SK-N-DZ (cell line): ENCODE measurements at regions not wholly inside any gene's neighbourhood (a gene's known extent, or its start where the extent isn't known, plus 50 kb on each side); places are given as distances from the start of the nearest gene placed in this dataset.
"Not testable (repeated sequence)": the region's sequence is repeated elsewhere in the genome, so short reads cannot be mapped to it uniquely, and the experiment has no call there.

Experiments used
- DNase-seq: peaks from one replicate; pipeline ENCODE4 v3.0.0-alpha.2; 2015; ENCODE audit warnings: low spot score

- DNase-seq, result no peak
Observed at GRCh38 chr13:78145276-78145675, 226.6 kb upstream of the EDNRB start.

DNA sequence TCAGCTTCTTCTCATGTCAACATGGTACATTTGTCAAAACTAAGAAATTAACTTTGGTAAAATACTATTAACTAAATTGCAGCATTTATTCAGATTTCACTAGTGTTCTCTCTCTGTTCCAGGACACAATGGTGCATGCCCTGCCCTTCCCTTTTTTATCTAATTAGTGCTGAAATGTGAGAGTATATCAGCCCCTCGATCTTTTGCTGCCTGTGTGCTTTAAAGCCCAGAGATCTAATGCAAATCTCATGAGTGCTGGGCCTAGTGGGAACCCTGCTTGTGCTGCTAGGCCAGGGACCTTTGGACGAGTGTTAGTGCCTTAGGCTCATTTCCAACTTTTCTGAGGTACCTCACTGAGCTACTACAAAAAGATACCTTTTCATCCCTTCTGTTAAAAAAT, 221.1 kb upstream of the EDNRB start:
- DNase-seq, result peak; percentile 80

GRCh38 chr13:78138756-78139155, 220.1 kb upstream of the EDNRB start:
- DNase-seq, result no peak

DNA sequence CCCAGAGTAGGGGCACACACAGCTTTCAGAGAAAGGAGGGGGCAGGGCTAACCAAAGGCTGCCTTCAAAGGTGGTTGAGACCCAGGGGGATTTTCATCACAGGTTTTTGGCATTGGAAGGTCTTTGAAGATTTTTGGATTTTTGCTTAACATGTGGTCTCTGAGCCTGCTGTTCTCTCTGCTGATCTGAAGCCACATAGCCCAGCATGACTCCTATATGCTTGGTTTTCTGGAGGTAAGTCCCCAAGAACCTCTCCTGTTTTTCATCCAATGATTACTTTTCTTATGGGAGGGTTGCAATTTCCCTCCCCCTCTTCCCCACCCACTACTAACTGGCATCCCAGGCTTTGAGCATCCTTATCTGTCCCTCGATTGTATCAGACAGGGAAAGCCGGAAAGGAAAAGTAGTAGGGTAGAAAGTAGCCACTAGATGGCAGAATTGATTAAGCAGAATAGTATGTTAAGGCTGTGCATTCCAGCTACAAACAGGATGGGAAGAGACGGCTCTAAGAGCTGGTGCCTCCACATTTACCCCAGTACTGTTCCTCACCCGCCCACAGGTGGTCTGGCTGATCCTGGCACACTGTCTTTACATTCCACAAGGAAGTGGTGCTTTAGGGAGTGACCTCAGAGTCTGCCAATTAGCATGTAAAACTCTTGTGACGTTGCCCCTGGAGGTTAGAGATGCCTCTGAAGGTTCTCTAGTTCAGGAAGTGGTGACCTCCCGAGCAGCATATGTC, 218.9 kb upstream of the EDNRB start:
- DNase-seq, result peak; percentile 85

DNA sequence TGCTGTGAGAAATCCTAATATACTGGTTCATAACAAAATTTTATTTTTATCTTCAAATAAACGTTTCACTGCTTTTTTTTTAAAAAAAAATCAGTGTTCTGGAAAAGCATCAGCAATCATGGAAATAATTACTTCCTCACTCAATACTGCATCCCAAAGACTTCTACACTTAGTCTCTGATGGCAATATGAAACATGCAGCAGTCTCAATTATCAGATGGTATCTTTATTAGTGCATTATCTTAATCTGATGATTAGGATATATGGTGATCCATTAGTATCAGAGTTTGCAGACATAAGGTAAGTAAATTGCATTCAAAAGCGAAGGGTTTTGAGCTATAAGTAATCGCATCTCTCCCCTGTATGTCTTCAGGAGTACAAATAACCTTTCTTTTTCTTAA, 218.3 kb upstream of the EDNRB start:
- DNase-seq, result no peak

DNA sequence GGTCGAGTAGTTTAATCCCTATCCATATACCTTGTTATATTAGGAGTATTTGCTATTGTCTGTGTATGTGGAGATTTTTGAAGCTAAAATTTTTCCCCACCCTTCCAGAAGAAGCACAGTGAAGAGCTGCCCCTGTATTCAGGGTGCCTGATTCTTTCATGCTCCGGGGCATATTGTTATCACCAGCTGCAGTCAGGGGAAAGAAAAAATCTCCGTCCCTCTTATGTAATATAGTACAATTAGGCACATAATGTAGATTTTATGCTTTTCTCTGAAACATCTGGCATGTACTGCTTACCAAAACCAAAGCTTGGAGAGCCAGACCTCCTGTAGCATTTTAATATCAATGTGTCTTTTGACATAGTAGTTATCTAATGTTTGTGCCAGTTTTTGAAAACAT, 214.9 kb upstream of the EDNRB start:
- no peak for DNase-seq

GRCh38 chr13:78131811-78132210, 213.2 kb upstream of the EDNRB start:
- no peak for DNase-seq

DNA sequence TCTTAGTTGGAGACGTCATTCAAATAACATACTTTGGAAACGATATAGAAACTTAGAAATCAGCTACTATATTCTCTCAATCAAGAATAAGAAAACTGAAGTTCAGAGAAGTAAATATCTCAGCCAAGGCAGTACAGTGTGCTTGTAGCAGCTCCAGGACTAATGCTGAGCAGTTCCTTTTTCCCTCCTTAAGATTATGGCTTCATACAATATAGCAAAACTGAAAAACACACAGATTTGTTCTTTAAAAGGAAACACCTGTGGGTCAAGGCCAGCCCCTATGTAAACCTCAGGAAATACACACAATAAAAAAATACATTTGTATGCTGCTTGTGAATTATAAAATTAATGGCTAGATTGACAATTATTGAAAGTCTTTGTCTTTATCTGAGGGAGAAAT, 212.7 kb upstream of the EDNRB start:
- DNase-seq, result no peak

DNA sequence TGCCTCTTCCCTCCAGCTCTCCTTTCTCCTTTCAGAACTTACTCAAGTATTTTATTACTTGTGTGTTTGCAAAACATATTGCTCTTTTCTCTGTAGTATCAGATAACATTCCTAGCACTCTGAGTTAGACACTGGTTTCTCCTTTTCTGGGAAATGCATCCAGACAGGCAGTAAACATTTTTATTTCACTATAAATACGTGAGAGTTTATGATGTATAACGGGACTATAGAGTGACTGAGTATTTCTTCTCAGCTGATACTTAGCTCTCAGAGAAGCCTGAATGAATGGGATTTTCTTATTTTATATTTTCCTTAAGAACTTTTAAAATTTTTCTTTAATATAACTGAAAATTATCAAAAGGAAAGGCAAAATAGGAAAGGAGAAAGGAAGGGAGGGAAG, 211.2 kb upstream of the EDNRB start:
- DNase-seq, result no peak

- DNase-seq, result no peak
Observed at GRCh38 chr13:78129359-78129758, 210.7 kb upstream of the EDNRB start.

DNA sequence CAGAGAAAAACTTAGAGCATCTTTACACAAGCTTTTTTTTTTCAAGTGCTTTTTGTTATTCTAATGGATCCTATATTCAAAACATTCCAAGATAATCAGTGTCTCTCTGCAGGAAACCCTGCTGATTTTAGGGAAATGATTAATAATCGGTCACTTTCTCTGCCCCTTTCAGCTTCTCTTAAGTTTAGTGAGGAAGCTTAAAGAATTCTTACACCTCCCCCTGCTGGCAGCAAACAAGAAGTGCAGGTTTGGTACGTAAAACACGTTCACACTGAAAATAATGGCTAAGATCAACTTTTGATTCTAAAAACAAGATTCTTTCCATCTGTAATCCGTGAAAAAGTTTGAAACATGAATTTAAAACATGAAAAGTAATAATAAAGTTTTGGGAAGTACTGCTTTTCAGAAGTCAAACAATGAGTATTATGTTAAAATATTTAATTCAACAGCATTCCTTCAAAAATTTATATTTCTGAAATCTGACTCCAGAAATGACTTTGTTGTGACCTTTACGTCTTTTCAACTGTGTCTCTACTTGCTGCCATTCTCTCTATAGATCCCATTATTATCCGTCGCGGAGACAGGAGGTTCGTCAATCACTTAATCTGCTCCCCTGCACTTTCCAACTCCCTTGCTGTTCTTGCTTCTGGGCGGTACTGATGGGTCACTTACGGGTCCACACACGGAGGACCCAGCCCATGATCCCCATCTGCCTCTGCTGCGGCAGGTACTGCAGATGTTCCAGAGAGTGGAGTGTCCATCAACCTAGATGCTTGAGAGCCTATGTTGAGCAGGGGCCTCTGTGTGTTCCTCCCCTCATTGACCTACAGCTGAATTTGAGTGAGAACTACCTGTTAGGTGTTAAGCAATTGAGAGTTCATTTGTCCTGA, 203.1 kb upstream of the EDNRB start:
- peak; percentile 62 for DNase-seq

DNA sequence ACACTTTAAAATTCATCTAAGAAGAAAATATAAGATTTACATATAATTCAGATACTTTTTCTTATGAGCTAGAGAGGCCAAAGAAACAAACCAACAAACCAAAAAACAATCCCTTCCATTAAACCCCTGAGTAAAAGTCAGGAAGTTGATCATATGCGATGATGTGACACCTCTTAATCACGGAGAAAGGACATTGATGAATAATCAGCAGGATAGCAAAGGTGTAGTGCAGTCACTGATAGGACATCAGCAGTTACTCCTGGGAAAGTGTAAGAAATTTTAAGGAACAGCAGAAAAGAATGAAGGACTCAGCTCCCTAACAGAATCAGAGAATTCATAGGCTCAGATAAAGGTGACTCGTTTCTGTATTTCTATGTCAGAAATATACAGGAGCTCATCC, 202.4 kb upstream of the EDNRB start:
- DNase-seq, result no peak

- DNase-seq, result not testable (repeated sequence)
Observed at GRCh38 chr13:78120144-78120543, 201.5 kb upstream of the EDNRB start.

- DNase-seq, result not testable (repeated sequence)
Observed at GRCh38 chr13:78117070-78117469, 198.4 kb upstream of the EDNRB start.

- DNase-seq, result no peak
Observed at GRCh38 chr13:78105656-78106055, 187.0 kb upstream of the EDNRB start.

GRCh38 chr13:78103936-78104335, 185.3 kb upstream of the EDNRB start:
- DNase-seq, result no peak

DNA sequence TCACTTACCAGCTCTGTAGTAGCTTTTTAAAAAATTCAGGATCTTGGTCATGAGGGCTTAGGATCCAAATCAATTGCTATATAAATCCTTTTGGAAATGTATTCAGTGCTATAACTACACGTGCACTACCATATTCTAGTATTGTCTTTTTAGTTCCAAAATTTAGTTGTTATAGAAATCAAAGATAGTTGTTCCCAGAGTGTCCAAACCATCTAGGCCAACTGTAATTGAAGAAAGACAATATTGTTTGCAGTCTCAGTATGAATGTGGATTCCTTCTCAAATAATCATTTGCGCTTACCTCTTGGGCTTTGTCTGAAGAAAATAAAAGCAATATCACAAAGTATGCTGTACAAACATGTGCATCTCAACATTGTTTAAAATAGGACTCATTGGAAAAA, 184.1 kb upstream of the EDNRB start:
- no peak for DNase-seq

- DNase-seq, result no peak
Observed at GRCh38 chr13:78102121-78102677, 183.6 kb upstream of the EDNRB start.

DNA sequence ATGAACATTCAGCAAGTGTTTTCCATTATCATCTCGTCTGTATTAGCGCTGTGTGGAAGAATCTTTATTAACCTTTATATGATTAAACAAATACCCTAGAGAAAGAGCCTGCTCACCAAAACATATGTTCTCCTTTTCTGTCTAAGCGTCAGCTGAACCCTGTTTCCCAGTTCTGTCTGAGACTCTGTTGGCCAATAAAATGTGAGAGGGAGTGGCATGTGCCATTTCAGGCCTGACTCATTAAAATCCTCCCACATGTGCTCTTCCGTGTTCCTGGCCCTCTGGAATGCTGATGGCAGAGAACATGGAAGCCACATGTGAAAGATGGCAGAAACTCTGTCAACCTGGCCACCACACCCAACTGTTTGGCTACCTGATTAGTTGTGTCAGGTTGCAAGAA, 181.9 kb upstream of the EDNRB start:
- no peak for DNase-seq

- no peak for DNase-seq
Observed at GRCh38 chr13:78098249-78098648, 179.6 kb upstream of the EDNRB start.

- no peak for DNase-seq
Observed at GRCh38 chr13:78096221-78096620, 177.6 kb upstream of the EDNRB start.

- DNase-seq, result no peak
Observed at GRCh38 chr13:78087966-78088678, 169.5 kb upstream of the EDNRB start.
